ENCODE measurements at regions not wholly inside any gene's neighbourhood (a gene's known extent, or its start where the extent isn't known, plus 50 kb on each side); places are given as distances from the start of the nearest gene placed in this dataset.

DNA sequence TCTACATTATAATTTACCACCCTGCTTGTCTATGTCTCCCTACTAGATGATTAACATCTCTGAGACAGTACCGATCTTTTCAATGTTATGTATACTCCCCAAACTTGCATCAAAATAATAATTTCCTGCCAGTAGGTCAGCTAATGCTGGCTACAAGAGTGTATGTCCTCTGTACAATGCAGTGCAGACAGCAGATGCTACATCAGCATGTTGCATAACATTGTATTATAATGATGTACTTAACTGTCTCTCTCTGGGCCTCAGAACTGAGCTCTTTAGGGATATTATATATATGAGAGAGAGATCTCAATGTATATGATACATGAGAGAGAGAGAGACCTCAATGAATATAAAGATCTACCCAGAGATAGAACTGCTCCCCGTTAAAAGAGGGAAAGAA is 456.6 kb downstream of the SHQ1 start:
- H3K27ac ChIP-seq (ENCODE audit: low read depth, low read length): no peak overlapping the region
- H3K36me3 ChIP-seq (ENCODE audit: control insufficient read depth, insufficient read depth, low read length): no peaks in the 10 kb centered on the region
- peaks cover 13% of the 10 kb centered on the region for H3K4me1 ChIP-seq (ENCODE audit: control insufficient read depth, insufficient read depth, low read length)
- H3K27ac Mint-ChIP-seq: no peak overlapping the region
- no peaks in the 10 kb centered on the region for H3K9me3 ChIP-seq (ENCODE audit: control insufficient read depth, low read length)
- no peaks in the 10 kb centered on the region for H3K27me3 Mint-ChIP-seq (ENCODE audit: insufficient read depth)
- no peaks in the 10 kb centered on the region for H3K36me3 Mint-ChIP-seq (ENCODE audit: low read depth)
- no peak overlapping the region for H3K4me3 Mint-ChIP-seq
- H3K27me3 ChIP-seq (ENCODE audit: control insufficient read depth, insufficient read depth, low read length, poor library complexity, severe bottlenecking): peaks cover 10% of the 10 kb centered on the region
- no peak overlapping the region for H3K9ac ChIP-seq (ENCODE audit: extremely low read depth, low read length, poor library complexity, severe bottlenecking)
- TF ChIP-seq, protein P1, sequence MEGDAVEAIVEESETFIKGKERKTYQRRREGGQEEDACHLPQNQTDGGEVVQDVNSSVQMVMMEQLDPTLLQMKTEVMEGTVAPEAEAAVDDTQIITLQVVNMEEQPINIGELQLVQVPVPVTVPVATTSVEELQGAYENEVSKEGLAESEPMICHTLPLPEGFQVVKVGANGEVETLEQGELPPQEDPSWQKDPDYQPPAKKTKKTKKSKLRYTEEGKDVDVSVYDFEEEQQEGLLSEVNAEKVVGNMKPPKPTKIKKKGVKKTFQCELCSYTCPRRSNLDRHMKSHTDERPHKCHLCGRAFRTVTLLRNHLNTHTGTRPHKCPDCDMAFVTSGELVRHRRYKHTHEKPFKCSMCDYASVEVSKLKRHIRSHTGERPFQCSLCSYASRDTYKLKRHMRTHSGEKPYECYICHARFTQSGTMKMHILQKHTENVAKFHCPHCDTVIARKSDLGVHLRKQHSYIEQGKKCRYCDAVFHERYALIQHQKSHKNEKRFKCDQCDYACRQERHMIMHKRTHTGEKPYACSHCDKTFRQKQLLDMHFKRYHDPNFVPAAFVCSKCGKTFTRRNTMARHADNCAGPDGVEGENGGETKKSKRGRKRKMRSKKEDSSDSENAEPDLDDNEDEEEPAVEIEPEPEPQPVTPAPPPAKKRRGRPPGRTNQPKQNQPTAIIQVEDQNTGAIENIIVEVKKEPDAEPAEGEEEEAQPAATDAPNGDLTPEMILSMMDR (conservative IDR thresholded peaks at IDR 0.05): no peak
- H3K9me3 Mint-ChIP-seq: no peaks in the 10 kb centered on the region
- no peak for DNase-seq
- 82 to 83% methylated on average over 1 to 2 of the region's 2 CpGs for WGBS, 2 experiments (ENCODE audit: insufficient coverage in 1 of 2, insufficient read length in 1 of 2)
- peaks cover 31% of the 10 kb centered on the region for H3K4me1 Mint-ChIP-seq
- H3K4me3 ChIP-seq (ENCODE audit: low read length): no peak overlapping the region

GRCh38 chr3:72390841-72391240 is 457.4 kb downstream of the SHQ1 start:
- no peak overlapping the region for H3K4me3 ChIP-seq (ENCODE audit: low read length)
- TF ChIP-seq, protein P1 (conservative IDR thresholded peaks at IDR 0.05): no peak
- H3K4me3 Mint-ChIP-seq: no peak overlapping the region
- no peak for DNase-seq
- no peak overlapping the region for H3K9ac ChIP-seq (ENCODE audit: extremely low read depth, low read length, poor library complexity, severe bottlenecking)
- H3K4me1 Mint-ChIP-seq: peaks cover 39% of the 10 kb centered on the region
- no peaks in the 10 kb centered on the region for H3K36me3 ChIP-seq (ENCODE audit: control insufficient read depth, insufficient read depth, low read length)
- no peaks in the 10 kb centered on the region for H3K27me3 Mint-ChIP-seq (ENCODE audit: insufficient read depth)
- WGBS, 2 experiments (ENCODE audit: insufficient coverage in 1 of 2, insufficient read length in 1 of 2): 38 to 63% methylated on average over 3 of the region's 3 CpGs
- H3K9me3 ChIP-seq (ENCODE audit: control insufficient read depth, low read length): no peaks in the 10 kb centered on the region
- H3K27ac ChIP-seq (ENCODE audit: low read depth, low read length): no peak overlapping the region
- H3K4me1 ChIP-seq (ENCODE audit: control insufficient read depth, insufficient read depth, low read length): peaks cover 13% of the 10 kb centered on the region
- H3K36me3 Mint-ChIP-seq (ENCODE audit: low read depth): no peaks in the 10 kb centered on the region
- H3K27me3 ChIP-seq (ENCODE audit: control insufficient read depth, insufficient read depth, low read length, poor library complexity, severe bottlenecking): peaks cover 10% of the 10 kb centered on the region
- no peak overlapping the region for H3K27ac Mint-ChIP-seq
- H3K9me3 Mint-ChIP-seq: no peaks in the 10 kb centered on the region

DNA sequence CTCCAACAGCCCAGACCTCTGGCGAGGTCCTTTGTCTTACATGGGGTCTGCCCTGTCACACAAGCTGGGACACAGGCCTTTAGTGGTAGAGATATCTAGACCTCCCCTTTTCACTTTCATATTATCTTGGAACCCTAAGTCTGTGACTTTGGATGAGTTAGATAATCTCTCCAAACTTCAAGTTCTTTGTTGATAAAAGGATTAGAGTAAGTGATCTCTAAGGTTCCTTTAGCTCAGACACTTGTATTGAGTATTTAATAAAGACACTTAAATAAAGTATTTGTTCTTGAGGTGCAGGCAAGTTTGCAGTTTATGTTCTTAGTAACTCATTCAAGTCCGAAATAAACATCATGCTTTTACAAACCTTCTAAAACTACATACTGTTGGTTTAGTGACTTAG is 459.6 kb downstream of the SHQ1 start:
- Histone ChIP-seq H3K9ac (ENCODE audit: extremely low read depth, low read length, poor library complexity, severe bottlenecking) (no peak overlapping the region), H3K27me3 (ENCODE audit: control insufficient read depth, insufficient read depth, low read length, poor library complexity, severe bottlenecking) (peaks cover 10% of the 10 kb centered on the region), H3K4me1 (ENCODE audit: control insufficient read depth, insufficient read depth, low read length) (peaks cover 13% of the 10 kb centered on the region), H3K4me3 (ENCODE audit: low read length) (no peak overlapping the region), H3K36me3 (ENCODE audit: control insufficient read depth, insufficient read depth, low read length) (no peaks in the 10 kb centered on the region), H3K9me3 (ENCODE audit: control insufficient read depth, low read length) (no peaks in the 10 kb centered on the region), H3K27ac (ENCODE audit: low read depth, low read length) (no peak overlapping the region)
- Mint-ChIP-seq H3K9me3 (no peaks in the 10 kb centered on the region), H3K4me1 (peaks cover 48% of the 10 kb centered on the region), H3K27ac (no peak overlapping the region), H3K27me3 (ENCODE audit: insufficient read depth) (no peaks in the 10 kb centered on the region), H3K36me3 (ENCODE audit: low read depth) (no peaks in the 10 kb centered on the region), H3K4me3 (no peak overlapping the region)
- TF ChIP-seq, protein P1 (conservative IDR thresholded peaks at IDR 0.05): no peak
- no peak for DNase-seq
- 97 to 100% methylated on average over 1 to 2 of the region's 2 CpGs for WGBS, 2 experiments (ENCODE audit: insufficient coverage in 1 of 2, insufficient read length in 1 of 2)
